Neural cell (in vitro differentiated cells): ENCODE measurements at regions not wholly inside any gene's neighbourhood (a gene's known extent, or its start where the extent isn't known, plus 50 kb on each side); places are given as distances from the start of the nearest gene placed in this dataset.
"Not testable (repeated sequence)": the region's sequence is repeated elsewhere in the genome, so short reads cannot be mapped to it uniquely, and the experiment has no call there.

Experiments
- H2AFZ ChIP-seq: fragments of 200-600, 300-800 bp; sonication (generic), shearing (Covaris generic); 2 replicates; pipeline ENCODE4 v1.6.0; 2014; ENCODE audit warnings: low read depth, mild to moderate bottlenecking, antibody characterized with exemption, low read length, moderate library complexity
- H3F3A ChIP-seq: fragments of 200-600 bp; shearing (Covaris generic); 2 replicates; pipeline ENCODE4 v1.6.1; 2016; ENCODE audit warnings: mild to moderate bottlenecking, moderate library complexity, mixed read lengths, antibody characterized with exemption, low read length; ENCODE audit not compliant: insufficient read depth, poor library complexity, severe bottlenecking
- H3K27ac ChIP-seq: fragments of 200-600, 300-800 bp; sonication (generic), shearing (Covaris generic); 2 replicates; pipeline ENCODE4 v1.5.1; 2014; ENCODE audit warnings: mild to moderate bottlenecking, low read length, moderate library complexity
- H3K27me3 ChIP-seq: fragments of 300-800, 200-600 bp; sonication (generic), shearing (Covaris generic); 2 replicates; pipeline ENCODE4 v1.6.0; 2014; ENCODE audit warnings: mild to moderate bottlenecking, low read depth, low read length, moderate library complexity; ENCODE audit not compliant: insufficient read depth
- H3K36me3 ChIP-seq: fragments of 300-800, 200-600 bp; sonication (generic), shearing (Covaris generic); 2 replicates; pipeline ENCODE4 v1.5.1; 2014; ENCODE audit warnings: mild to moderate bottlenecking, antibody characterized with exemption, low read length, moderate library complexity; ENCODE audit not compliant: insufficient read depth
- H3K4me2 ChIP-seq: fragments of 300-800, 200-600 bp; sonication (generic), shearing (Covaris generic); 2 replicates; pipeline ENCODE4 v1.6.0; 2014; ENCODE audit warnings: mild to moderate bottlenecking, low read length
- H3K4me3 ChIP-seq: fragments of 300-800, 200-600 bp; sonication (generic), shearing (Covaris generic); 2 replicates; pipeline ENCODE4 v1.5.1; 2014; ENCODE audit warnings: mild to moderate bottlenecking, low read length, moderate library complexity
- H3K79me2 ChIP-seq: fragments of 200-600 bp; shearing (Covaris generic); replicated peaks from 2 replicates; pipeline ENCODE4 v1.6.0; 2014; ENCODE audit warnings: mild to moderate bottlenecking, low read length, moderate library complexity; ENCODE audit not compliant: insufficient read depth
- H3K9ac ChIP-seq: fragments of 300-800, 200-600 bp; sonication (generic), shearing (Covaris generic); 2 replicates; pipeline ENCODE4 v1.6.1; 2016; ENCODE audit warnings: mild to moderate bottlenecking, low read length, mixed read lengths
- H3K9me2 ChIP-seq: fragments of 200-600 bp; shearing (Covaris generic); 2 replicates; pipeline ENCODE4 v1.6.1; 2016; ENCODE audit warnings: mild to moderate bottlenecking, low read length, mixed read lengths; ENCODE audit not compliant: insufficient read depth
- H3K9me3 ChIP-seq: fragments of 200-600, 300-800 bp; sonication (generic), shearing (Covaris generic); 2 replicates; pipeline ENCODE4 v1.6.1; 2016; ENCODE audit warnings: mild to moderate bottlenecking, mixed run types, low read length, moderate library complexity, mixed read lengths
- H4K20me1 ChIP-seq: fragments of 200-600 bp; shearing (Covaris generic); 2 replicates; pipeline ENCODE4 v1.6.1; 2016; ENCODE audit warnings: mild to moderate bottlenecking, mixed run types; ENCODE audit not compliant: insufficient read depth
- EP300 ChIP-seq: fragments of 450-650 bp; conservative IDR thresholded peaks from 2 replicates; pipeline ENCODE4 v1.6.1; 2014; ENCODE audit warnings: antibody characterized with exemption, mild to moderate bottlenecking, moderate library complexity; ENCODE audit not compliant: poor library complexity, severe bottlenecking
- EZH2 ChIP-seq: fragments of 200-600, 300-800 bp; shearing (Covaris generic), sonication (generic); IDR thresholded peaks from 2 replicates; pipeline ENCODE4 v1.6.1; 2014; ENCODE audit warnings: antibody characterized with exemption, low read length, borderline replicate concordance, mild to moderate bottlenecking; ENCODE audit not compliant: insufficient read depth, poor library complexity, severe bottlenecking
- MXI1 ChIP-seq: fragments of 450-650 bp; conservative IDR thresholded peaks from 2 replicates; pipeline ENCODE4 v1.6.1; 2014; ENCODE audit warnings: antibody characterized with exemption, mild to moderate bottlenecking; ENCODE audit not compliant: poor library complexity, severe bottlenecking
- POLR2AphosphoS5 ChIP-seq: IDR thresholded peaks from 2 replicates; pipeline ENCODE4 v1.6.1; 2012
- RAD21 ChIP-seq: fragments of 450-650 bp; conservative IDR thresholded peaks from 2 replicates; pipeline ENCODE4 v1.6.1; 2014; ENCODE audit warnings: antibody characterized with exemption, mild to moderate bottlenecking, moderate library complexity
- SMC3 ChIP-seq: fragments of 450-650 bp; conservative IDR thresholded peaks from 2 replicates; pipeline ENCODE4 v1.6.1; 2014; ENCODE audit warnings: antibody characterized with exemption, mild to moderate bottlenecking, moderate library complexity; ENCODE audit not compliant: poor library complexity
- TAF1 ChIP-seq: IDR thresholded peaks from 2 replicates; pipeline ENCODE4 v1.6.1; 2012; ENCODE audit warnings: low read depth
- TF ChIP-seq, protein P1 (sequence below): IDR thresholded peaks from 2 replicates; pipeline ENCODE4 v1.6.1; 2012; ENCODE audit warnings: borderline replicate concordance
- TF ChIP-seq, protein P2 (sequence below): fragments of 450-650 bp; IDR thresholded peaks from 2 replicates; pipeline ENCODE4 v1.5.1; 2014; ENCODE audit warnings: antibody characterized with exemption, mild to moderate bottlenecking, moderate library complexity; ENCODE audit not compliant: poor library complexity, severe bottlenecking

DNA sequence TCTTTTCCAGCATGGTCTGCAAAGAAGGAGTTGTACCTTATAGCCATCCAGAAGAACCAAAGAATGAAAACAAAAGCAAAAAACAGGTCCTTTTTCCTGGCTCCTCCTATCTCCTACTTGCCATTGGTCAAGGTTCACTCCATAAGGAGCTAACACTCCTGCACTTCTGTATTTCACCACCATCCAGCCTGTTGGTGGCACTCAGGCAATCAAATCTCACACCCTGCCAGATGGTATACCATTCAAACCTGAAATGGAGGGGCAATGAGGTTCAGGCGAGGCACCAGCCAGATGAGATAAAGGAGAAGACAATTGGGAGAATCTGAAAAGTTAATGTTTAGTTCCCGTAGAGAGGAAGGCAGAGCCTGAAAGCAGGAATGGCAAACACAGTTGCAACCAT, 203.8 kb downstream of the ALDH8A1 start:
- no peaks in the 10 kb centered on the region for H3F3A ChIP-seq
- H3K9me3 ChIP-seq = no peaks in the 10 kb centered on the region
- H3K4me3 ChIP-seq = no peak overlapping the region
- H3K36me3 ChIP-seq = no peaks in the 10 kb centered on the region
- H2AFZ ChIP-seq = no peak overlapping the region
- no peaks in the 10 kb centered on the region for H4K20me1 ChIP-seq
- H3K27ac ChIP-seq = no peak overlapping the region
- no peaks in the 10 kb centered on the region for H3K27me3 ChIP-seq
- no peaks in the 10 kb centered on the region for H3K9me2 ChIP-seq
- H3K79me2 ChIP-seq = no peaks in the 10 kb centered on the region
- H3K9ac ChIP-seq = no peak overlapping the region
- TF ChIP-seq RAD21 = no peak
- no peak for TF ChIP-seq POLR2AphosphoS5
- TF ChIP-seq, protein P1, sequence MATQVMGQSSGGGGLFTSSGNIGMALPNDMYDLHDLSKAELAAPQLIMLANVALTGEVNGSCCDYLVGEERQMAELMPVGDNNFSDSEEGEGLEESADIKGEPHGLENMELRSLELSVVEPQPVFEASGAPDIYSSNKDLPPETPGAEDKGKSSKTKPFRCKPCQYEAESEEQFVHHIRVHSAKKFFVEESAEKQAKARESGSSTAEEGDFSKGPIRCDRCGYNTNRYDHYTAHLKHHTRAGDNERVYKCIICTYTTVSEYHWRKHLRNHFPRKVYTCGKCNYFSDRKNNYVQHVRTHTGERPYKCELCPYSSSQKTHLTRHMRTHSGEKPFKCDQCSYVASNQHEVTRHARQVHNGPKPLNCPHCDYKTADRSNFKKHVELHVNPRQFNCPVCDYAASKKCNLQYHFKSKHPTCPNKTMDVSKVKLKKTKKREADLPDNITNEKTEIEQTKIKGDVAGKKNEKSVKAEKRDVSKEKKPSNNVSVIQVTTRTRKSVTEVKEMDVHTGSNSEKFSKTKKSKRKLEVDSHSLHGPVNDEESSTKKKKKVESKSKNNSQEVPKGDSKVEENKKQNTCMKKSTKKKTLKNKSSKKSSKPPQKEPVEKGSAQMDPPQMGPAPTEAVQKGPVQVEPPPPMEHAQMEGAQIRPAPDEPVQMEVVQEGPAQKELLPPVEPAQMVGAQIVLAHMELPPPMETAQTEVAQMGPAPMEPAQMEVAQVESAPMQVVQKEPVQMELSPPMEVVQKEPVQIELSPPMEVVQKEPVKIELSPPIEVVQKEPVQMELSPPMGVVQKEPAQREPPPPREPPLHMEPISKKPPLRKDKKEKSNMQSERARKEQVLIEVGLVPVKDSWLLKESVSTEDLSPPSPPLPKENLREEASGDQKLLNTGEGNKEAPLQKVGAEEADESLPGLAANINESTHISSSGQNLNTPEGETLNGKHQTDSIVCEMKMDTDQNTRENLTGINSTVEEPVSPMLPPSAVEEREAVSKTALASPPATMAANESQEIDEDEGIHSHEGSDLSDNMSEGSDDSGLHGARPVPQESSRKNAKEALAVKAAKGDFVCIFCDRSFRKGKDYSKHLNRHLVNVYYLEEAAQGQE = no peak
- TF ChIP-seq TAF1 = no peak
- no peak for TF ChIP-seq SMC3
- TF ChIP-seq EZH2 = no peak
- TF ChIP-seq, protein P2, sequence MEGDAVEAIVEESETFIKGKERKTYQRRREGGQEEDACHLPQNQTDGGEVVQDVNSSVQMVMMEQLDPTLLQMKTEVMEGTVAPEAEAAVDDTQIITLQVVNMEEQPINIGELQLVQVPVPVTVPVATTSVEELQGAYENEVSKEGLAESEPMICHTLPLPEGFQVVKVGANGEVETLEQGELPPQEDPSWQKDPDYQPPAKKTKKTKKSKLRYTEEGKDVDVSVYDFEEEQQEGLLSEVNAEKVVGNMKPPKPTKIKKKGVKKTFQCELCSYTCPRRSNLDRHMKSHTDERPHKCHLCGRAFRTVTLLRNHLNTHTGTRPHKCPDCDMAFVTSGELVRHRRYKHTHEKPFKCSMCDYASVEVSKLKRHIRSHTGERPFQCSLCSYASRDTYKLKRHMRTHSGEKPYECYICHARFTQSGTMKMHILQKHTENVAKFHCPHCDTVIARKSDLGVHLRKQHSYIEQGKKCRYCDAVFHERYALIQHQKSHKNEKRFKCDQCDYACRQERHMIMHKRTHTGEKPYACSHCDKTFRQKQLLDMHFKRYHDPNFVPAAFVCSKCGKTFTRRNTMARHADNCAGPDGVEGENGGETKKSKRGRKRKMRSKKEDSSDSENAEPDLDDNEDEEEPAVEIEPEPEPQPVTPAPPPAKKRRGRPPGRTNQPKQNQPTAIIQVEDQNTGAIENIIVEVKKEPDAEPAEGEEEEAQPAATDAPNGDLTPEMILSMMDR = no peak
- TF ChIP-seq MXI1 = no peak
- TF ChIP-seq EP300 = no peak
- no peak overlapping the region for H3K4me2 ChIP-seq

DNA sequence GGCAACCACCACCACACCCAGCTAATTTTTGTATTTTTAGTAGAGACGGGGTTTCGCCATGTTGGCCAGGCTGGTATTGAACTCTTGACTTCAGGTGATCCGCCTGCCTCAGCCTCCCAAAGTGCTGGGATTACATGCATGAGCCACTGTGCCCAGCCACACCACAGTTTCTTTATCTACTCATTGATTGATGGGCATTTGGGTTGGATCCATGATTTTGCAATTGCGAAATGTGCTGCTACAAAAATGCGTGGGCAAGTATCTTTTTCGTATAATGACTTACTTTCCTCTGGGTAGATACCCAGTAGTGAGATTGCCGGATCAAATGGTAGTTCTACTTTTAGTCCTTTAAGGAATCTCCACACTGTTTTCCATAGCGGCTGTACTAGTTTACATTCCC, 204.7 kb downstream of the ALDH8A1 start:
- H3K9me2 ChIP-seq, H3K4me2 ChIP-seq, H3K27ac ChIP-seq, H3K36me3 ChIP-seq, H3K79me2 ChIP-seq, H2AFZ ChIP-seq, H3K9me3 ChIP-seq, H3K4me3 ChIP-seq, H3K27me3 ChIP-seq, H3F3A ChIP-seq, H4K20me1 ChIP-seq, H3K9ac ChIP-seq: not testable (repeated sequence)

DNA sequence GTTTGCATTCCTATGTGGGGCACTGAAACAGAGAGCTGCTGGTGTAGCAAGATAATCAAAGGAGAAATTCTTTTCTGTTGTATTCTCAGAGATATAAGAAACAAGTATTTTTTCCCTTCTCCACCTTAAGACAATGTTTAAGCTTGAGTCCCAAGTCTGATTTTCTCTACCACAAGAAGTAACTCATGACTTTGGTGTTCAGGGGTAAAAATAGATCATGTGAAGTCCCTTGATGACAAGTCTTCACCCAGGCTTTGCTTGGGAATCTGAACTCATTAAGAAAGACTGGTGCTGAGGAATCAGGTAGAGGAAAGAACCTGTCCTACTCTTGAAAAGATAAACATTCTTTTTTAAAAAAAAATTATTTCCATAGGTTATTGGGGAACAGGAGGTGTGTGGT, 205.6 kb downstream of the ALDH8A1 start:
- Histone ChIP-seq H3F3A (no peaks in the 10 kb centered on the region), H3K9me3 (no peaks in the 10 kb centered on the region), H3K9ac (no peak overlapping the region), H3K9me2 (no peaks in the 10 kb centered on the region), H3K79me2 (no peaks in the 10 kb centered on the region), H3K27ac (no peak overlapping the region), H3K36me3 (no peaks in the 10 kb centered on the region), H3K4me3 (no peak overlapping the region), H3K4me2 (no peak overlapping the region), H4K20me1 (no peaks in the 10 kb centered on the region), H3K27me3 (no peaks in the 10 kb centered on the region), H2AFZ (no peak overlapping the region)
- TF ChIP-seq RAD21 = no peak
- TF ChIP-seq EZH2 = no peak
- TF ChIP-seq, protein P1 = no peak
- TF ChIP-seq SMC3 = no peak
- no peak for TF ChIP-seq POLR2AphosphoS5
- TF ChIP-seq, protein P2 = no peak
- TF ChIP-seq EP300 = no peak
- no peak for TF ChIP-seq MXI1
- no peak for TF ChIP-seq TAF1
